NCI-H146 treated with DMSO at 0.1 percent for 48 hours (cell line): ENCODE measurements at regions not wholly inside any gene's neighbourhood (a gene's known extent, or its start where the extent isn't known, plus 50 kb on each side); places are given as distances from the start of the nearest gene placed in this dataset.
A peak's percentile ranks its signal among the peaks of the same experiment; 100 is the strongest.

Experiments used
- DNase-seq: peaks from one replicate; lab custom pipeline; 2025; ENCODE audit not compliant: unreplicated experiment; lab: John Stamatoyannopoulos, UW

- no peak for DNase-seq
These were observed 116.0 kb upstream of the CITED2 start for GRCh38 chr6:139490482-139490881.

- DNase-seq: no peak
These were observed 112.0 kb upstream of the CITED2 start for GRCh38 chr6:139486476-139486799.

GRCh38 chr6:139485742-139486475 is 111.5 kb upstream of the CITED2 start:
- DNase-seq: no peak

GRCh38 chr6:139485185-139485584 is 110.7 kb upstream of the CITED2 start:
- DNase-seq: no peak

GRCh38 chr6:139483079-139483478 is 108.6 kb upstream of the CITED2 start:
- no peak for DNase-seq

GRCh38 chr6:139482287-139482686 is 107.8 kb upstream of the CITED2 start:
- DNase-seq: no peak

- no peak for DNase-seq
These were observed 106.1 kb upstream of the CITED2 start for GRCh38 chr6:139480356-139481165.

- DNase-seq: no peak
These were observed 105.2 kb upstream of the CITED2 start for GRCh38 chr6:139479433-139480222.

GRCh38 chr6:139475646-139476045 is 101.2 kb upstream of the CITED2 start:
- no peak for DNase-seq

GRCh38 chr6:139475241-139475640 is 100.8 kb upstream of the CITED2 start:
- no peak for DNase-seq

GRCh38 chr6:139474145-139475108 is 100.0 kb upstream of the CITED2 start:
- peak; percentile 41 for DNase-seq

GRCh38 chr6:139473731-139474130 is 99.3 kb upstream of the CITED2 start:
- DNase-seq: no peak

GRCh38 chr6:139473231-139473701 is 98.8 kb upstream of the CITED2 start:
- DNase-seq: no peak

GRCh38 chr6:139472351-139473015 is 98.0 kb upstream of the CITED2 start:
- DNase-seq: no peak

GRCh38 chr6:139470997-139471396 is 96.5 kb upstream of the CITED2 start:
- DNase-seq: no peak

- no peak for DNase-seq
These were observed 93.9 kb upstream of the CITED2 start for GRCh38 chr6:139468178-139468819.

GRCh38 chr6:139457476-139457875 is 83.0 kb upstream of the CITED2 start:
- no peak for DNase-seq

GRCh38 chr6:139452148-139452876 is 77.9 kb upstream of the CITED2 start:
- DNase-seq: no peak

- no peak for DNase-seq
These were observed 75.2 kb upstream of the CITED2 start for GRCh38 chr6:139449611-139450000.
